Thymus (tissue), 11 donors: ENCODE measurements at regions not wholly inside any gene's neighbourhood (a gene's known extent, or its start where the extent isn't known, plus 50 kb on each side); places are given as distances from the start of the nearest gene placed in this dataset.

ENCODE experiments used
- DNase-seq, 9 donors: peaks; one replicate each; pipeline ENCODE4 v3.0.0-alpha.2; 2013; ENCODE audit warnings: low spot score in 9 of 9, low read depth in 6 of 9, missing footprints in 1 of 9
- H3K27ac ChIP-seq, 2 donors: one replicate each; pipeline ENCODE4 v1.5.1; 2013; ENCODE audit warnings: control low read depth in 1 of 2, low read depth in 1 of 2, low read length in 1 of 2, mild to moderate bottlenecking in 1 of 2, moderate library complexity in 1 of 2
- H3K27me3 ChIP-seq, 2 donors: one replicate each; pipeline ENCODE4 v1.5.1; 2013; ENCODE audit warnings: low read length in 1 of 2; ENCODE audit not compliant: control insufficient read depth in 2 of 2, insufficient read depth in 1 of 2
- H3K36me3 ChIP-seq, 2 donors: one replicate each; pipeline ENCODE4 v1.5.1; 2013; ENCODE audit warnings: low read length in 1 of 2, mild to moderate bottlenecking in 1 of 2, moderate library complexity in 1 of 2; ENCODE audit not compliant: control insufficient read depth in 2 of 2, insufficient read depth in 2 of 2
- H3K4me1 ChIP-seq, 2 donors: one replicate each; pipeline ENCODE4 v1.5.1; 2013; ENCODE audit warnings: low read length in 2 of 2; ENCODE audit not compliant: control insufficient read depth in 2 of 2, insufficient read depth in 2 of 2
- H3K4me3 ChIP-seq, 2 donors: one replicate each; pipeline ENCODE4 v1.5.1; 2013; ENCODE audit warnings: low read length in 2 of 2, control low read depth in 1 of 2, mild to moderate bottlenecking in 1 of 2
- H3K9me3 ChIP-seq, 2 donors: one replicate each; pipeline ENCODE4 v1.5.1; 2013; ENCODE audit warnings: low read length in 1 of 2, mild to moderate bottlenecking in 1 of 2; ENCODE audit not compliant: control insufficient read depth in 2 of 2, insufficient read depth in 1 of 2
- whole genome bisulfite sequencing: extraction: QIAGEN DNeasy Blood & Tissue Kit; methylation state at CpG from one replicate; pipeline ENCODE4 v1.1.7; 2013; 5-methylcytosine and 5-hydroxymethylcytosine counted together
- donor health status: healthy.

- no peak for DNase-seq
- Histone ChIP-seq H3K36me3 (no peaks in the 10 kb centered on the region), H3K27ac (no peak overlapping the region), H3K4me3 (no peak overlapping the region), H3K27me3 (no peaks in the 10 kb centered on the region), H3K4me1 (peaks cover 0 to 4% of the 10 kb centered on the region in 2 donors), H3K9me3 (peaks cover 0 to 4% of the 10 kb centered on the region in 2 donors)
- 70% methylated on average over 4 of the region's 4 CpGs for WGBS
Measured at GRCh38 chr10:3980144-3980543, 195.1 kb upstream of the KLF6 start.

- no peak overlapping the region for H3K27ac ChIP-seq
- H3K4me1 ChIP-seq = peaks cover 0 to 4% of the 10 kb centered on the region in 2 donors
- H3K4me3 ChIP-seq = no peak overlapping the region
- 90% methylated on average over 4 of the region's 4 CpGs for WGBS
- DNase-seq = no peak
- no peaks in the 10 kb centered on the region for H3K36me3 ChIP-seq
- peaks cover 0 to 4% of the 10 kb centered on the region in 2 donors for H3K9me3 ChIP-seq
- H3K27me3 ChIP-seq = no peaks in the 10 kb centered on the region
Measured at GRCh38 chr10:3978761-3979160, 193.8 kb upstream of the KLF6 start.

DNA sequence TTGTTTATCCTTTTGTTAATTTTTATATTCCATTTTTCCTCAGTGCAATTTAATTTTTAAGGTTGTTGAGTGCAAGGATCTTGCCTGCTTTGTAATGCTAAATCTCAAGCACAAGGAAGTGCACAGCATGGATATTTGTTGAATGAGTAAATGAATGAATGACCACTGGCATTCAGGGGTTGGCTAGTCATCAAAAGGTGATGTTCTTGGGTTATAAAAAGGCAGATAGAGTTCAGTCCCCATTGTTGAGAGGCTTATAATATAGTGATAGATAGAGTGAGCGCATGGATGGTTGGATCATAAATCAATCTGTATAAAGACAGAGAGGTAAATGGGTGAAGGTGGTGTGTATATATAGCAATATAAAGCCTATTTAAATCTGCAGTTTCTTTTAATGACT lies 193.2 kb upstream of the KLF6 start:
- 100% methylated on average over 1 of the region's 1 CpG for WGBS
- Histone ChIP-seq H3K4me3 (no peak overlapping the region), H3K9me3 (peaks cover 0 to 4% of the 10 kb centered on the region in 2 donors), H3K27me3 (no peaks in the 10 kb centered on the region), H3K36me3 (no peaks in the 10 kb centered on the region), H3K27ac (no peak overlapping the region), H3K4me1 (peaks cover 0 to 4% of the 10 kb centered on the region in 2 donors)
- no peak for DNase-seq

DNA sequence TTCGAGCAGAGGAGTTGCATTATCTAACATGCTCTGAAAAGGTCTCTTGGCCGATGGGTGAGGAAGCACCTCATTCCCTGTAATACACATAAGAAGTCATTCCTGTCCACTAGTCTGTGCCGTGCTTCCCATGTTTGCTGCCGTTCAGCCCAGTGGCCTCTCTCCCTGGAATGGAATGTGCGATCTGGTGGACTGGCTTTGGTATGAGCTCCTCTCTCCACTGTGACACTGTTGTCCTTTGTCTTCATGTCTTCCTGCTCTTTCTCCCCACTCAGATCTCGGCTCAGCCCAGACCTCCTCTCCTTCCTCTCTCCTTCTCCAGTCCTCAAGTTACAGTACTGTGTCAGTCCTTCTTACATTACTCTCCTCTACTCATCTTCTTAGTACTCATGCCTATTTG lies 192.8 kb upstream of the KLF6 start:
- no peak for DNase-seq
- H3K4me1 ChIP-seq = peaks cover 0 to 8% of the 10 kb centered on the region in 2 donors
- H3K36me3 ChIP-seq = no peaks in the 10 kb centered on the region
- WGBS = 97% methylated on average over 6 of the region's 6 CpGs
- no peak overlapping the region for H3K4me3 ChIP-seq
- H3K27ac ChIP-seq = no peak overlapping the region
- peaks cover 0 to 4% of the 10 kb centered on the region in 2 donors for H3K9me3 ChIP-seq
- no peaks in the 10 kb centered on the region for H3K27me3 ChIP-seq

- no peaks in the 10 kb centered on the region for H3K36me3 ChIP-seq
- H3K27me3 ChIP-seq = no peaks in the 10 kb centered on the region
- no peak overlapping the region for H3K27ac ChIP-seq
- no peak for DNase-seq
- no peak overlapping the region for H3K4me3 ChIP-seq
- 69% methylated on average over 1 of the region's 1 CpG for WGBS
- H3K9me3 ChIP-seq = peaks cover 0 to 4% of the 10 kb centered on the region in 2 donors
- H3K4me1 ChIP-seq = peaks cover 0 to 14% of the 10 kb centered on the region in 2 donors
Measured at GRCh38 chr10:3976718-3977117, 191.7 kb upstream of the KLF6 start.

GRCh38 chr10:3976171-3976570 lies 191.2 kb upstream of the KLF6 start:
- no peaks in the 10 kb centered on the region for H3K27me3 ChIP-seq
- H3K4me1 ChIP-seq = peaks cover 0 to 10% of the 10 kb centered on the region in 2 donors
- H3K27ac ChIP-seq = no peak overlapping the region
- no peak overlapping the region for H3K4me3 ChIP-seq
- peaks cover 0 to 4% of the 10 kb centered on the region in 2 donors for H3K9me3 ChIP-seq
- DNase-seq = no peak
- WGBS = 81% methylated on average over 3 of the region's 3 CpGs
- H3K36me3 ChIP-seq = no peaks in the 10 kb centered on the region

DNA sequence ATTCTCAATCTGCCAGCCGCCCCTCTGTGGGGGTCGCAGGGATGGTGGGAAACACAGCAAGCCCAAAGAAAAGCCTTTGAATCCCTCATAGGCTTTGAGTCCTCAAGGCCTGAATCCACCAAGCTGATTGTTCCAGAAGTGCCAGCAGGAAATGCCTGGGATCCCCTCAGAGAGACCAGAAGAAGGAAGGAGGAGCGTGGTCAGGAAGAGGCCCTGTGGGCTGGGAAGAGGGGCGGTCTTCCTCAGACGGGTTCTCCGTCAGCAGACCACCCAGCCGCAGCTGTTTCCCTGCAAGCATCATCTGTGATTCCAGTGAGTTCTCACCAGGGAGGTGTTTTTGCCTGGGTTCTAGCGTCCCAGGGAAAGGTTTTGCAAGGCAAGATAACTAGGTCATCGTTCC lies 190.0 kb upstream of the KLF6 start:
- Histone ChIP-seq H3K4me1 (peaks cover 0 to 14% of the 10 kb centered on the region in 2 donors), H3K36me3 (no peaks in the 10 kb centered on the region), H3K4me3 (no peak overlapping the region), H3K27me3 (no peaks in the 10 kb centered on the region), H3K27ac (no peak overlapping the region), H3K9me3 (peaks cover 0 to 4% of the 10 kb centered on the region in 2 donors)
- no peak for DNase-seq
- 79% methylated on average over 9 of the region's 9 CpGs for WGBS

GRCh38 chr10:3972460-3973301 lies 187.7 kb upstream of the KLF6 start:
- Histone ChIP-seq H3K9me3 (peaks cover 0 to 4% of the 10 kb centered on the region in 2 donors), H3K4me3 (no peak overlapping the region), H3K27ac (peak overlapping the region; percentile 55 to 74), H3K4me1 (peaks cover 0 to 14% of the 10 kb centered on the region in 2 donors), H3K36me3 (no peaks in the 10 kb centered on the region), H3K27me3 (no peaks in the 10 kb centered on the region)
- 22% methylated on average over 5 of the region's 5 CpGs for WGBS
- peak in 1 of 9 donors; percentile 50 for DNase-seq

- no peaks in the 10 kb centered on the region for H3K27me3 ChIP-seq
- 63% methylated on average over 6 of the region's 6 CpGs for WGBS
- H3K27ac ChIP-seq = no peak overlapping the region
- peaks cover 0 to 14% of the 10 kb centered on the region in 2 donors for H3K4me1 ChIP-seq
- no peaks in the 10 kb centered on the region for H3K36me3 ChIP-seq
- no peak overlapping the region for H3K4me3 ChIP-seq
- H3K9me3 ChIP-seq = peaks cover 0 to 4% of the 10 kb centered on the region in 2 donors
- peak in 1 of 9 donors; percentile 38 for DNase-seq
Measured at GRCh38 chr10:3971713-3972112, 186.7 kb upstream of the KLF6 start.
